BLaER1 (cell line): ENCODE measurements at regions not wholly inside any gene's neighbourhood (a gene's known extent, or its start where the extent isn't known, plus 50 kb on each side); places are given as distances from the start of the nearest gene placed in this dataset.
A peak's percentile ranks its signal among the peaks of the same experiment; 100 is the strongest.

ENCODE experiments used
- H3K27ac ChIP-seq: shearing (Covaris generic); formaldehyde crosslinking; 2 replicates; pipeline ENCODE4 v1.8.1; 2022
- H3K27me3 ChIP-seq: shearing (Covaris generic); formaldehyde crosslinking; 2 replicates; pipeline ENCODE4 v1.8.1; 2022
- H3K36me3 ChIP-seq: shearing (Covaris generic); formaldehyde crosslinking; 2 replicates; pipeline ENCODE4 v1.8.1; 2022
- H3K4me1 ChIP-seq: shearing (Covaris generic); formaldehyde crosslinking; 2 replicates; pipeline ENCODE4 v1.8.1; 2022
- H3K4me2 ChIP-seq: shearing (Covaris generic); formaldehyde crosslinking; 2 replicates; pipeline ENCODE4 v1.8.1; 2022
- H3K4me3 ChIP-seq: shearing (Covaris generic); formaldehyde crosslinking; 2 replicates; pipeline ENCODE4 v1.8.1; 2022
- H3K9ac ChIP-seq: shearing (Covaris generic); formaldehyde crosslinking; 2 replicates; pipeline ENCODE4 v1.8.1; 2022
- H3K9me3 ChIP-seq: shearing (Covaris generic); formaldehyde crosslinking; 2 replicates; pipeline ENCODE4 v1.8.1; 2022
- H4K20me1 ChIP-seq: shearing (Covaris generic); formaldehyde crosslinking; 2 replicates; pipeline ENCODE4 v1.8.1; 2022
- Cebpa-rat ChIP-seq: shearing (Covaris generic); IDR thresholded peaks from 2 replicates; pipeline ENCODE4 v1.8.1; 2022

- TF ChIP-seq Cebpa-rat: no peak
- H4K20me1 ChIP-seq: no peaks in the 10 kb centered on the region
- H3K4me1 ChIP-seq: peaks cover 7% of the 10 kb centered on the region
- no peaks in the 10 kb centered on the region for H3K9me3 ChIP-seq
- no peak overlapping the region for H3K4me2 ChIP-seq
- H3K4me3 ChIP-seq: no peak overlapping the region
- H3K27me3 ChIP-seq: no peaks in the 10 kb centered on the region
- H3K9ac ChIP-seq: no peak overlapping the region
- no peaks in the 10 kb centered on the region for H3K36me3 ChIP-seq
- H3K27ac ChIP-seq: no peak overlapping the region
These were observed 119.4 kb downstream of the RAB11FIP2 start for GRCh38 chr10:117927332-117927731.

DNA sequence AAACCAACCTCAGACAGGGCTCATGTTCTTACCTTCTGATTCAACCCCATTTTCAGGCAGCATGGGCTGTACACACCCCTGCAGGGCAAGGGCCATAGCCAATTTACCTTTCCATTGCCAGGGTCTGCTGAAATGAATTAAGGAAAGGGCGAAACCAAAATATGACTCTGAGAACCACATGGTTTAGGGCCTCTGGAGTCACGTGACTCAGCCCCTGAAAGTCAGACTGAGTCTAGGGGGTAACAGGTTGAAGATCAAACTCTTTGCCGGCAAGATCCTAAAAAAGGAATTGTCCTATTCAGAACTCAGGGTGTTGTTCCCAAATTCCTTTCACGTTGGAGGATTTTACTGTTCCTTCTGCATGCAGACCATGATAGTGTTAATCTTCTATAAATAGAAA, 118.9 kb downstream of the RAB11FIP2 start:
- Histone ChIP-seq H3K4me2 (no peak overlapping the region), H3K27ac (no peak overlapping the region), H3K4me1 (peaks cover 7% of the 10 kb centered on the region), H4K20me1 (no peaks in the 10 kb centered on the region), H3K9me3 (no peaks in the 10 kb centered on the region), H3K36me3 (no peaks in the 10 kb centered on the region), H3K4me3 (no peak overlapping the region), H3K27me3 (no peaks in the 10 kb centered on the region), H3K9ac (no peak overlapping the region)
- no peak for TF ChIP-seq Cebpa-rat

- Histone ChIP-seq H3K9me3 (no peaks in the 10 kb centered on the region), H3K9ac (no peak overlapping the region), H3K36me3 (no peaks in the 10 kb centered on the region), H4K20me1 (no peaks in the 10 kb centered on the region), H3K27me3 (no peaks in the 10 kb centered on the region), H3K27ac (no peak overlapping the region), H3K4me1 (peaks cover 7% of the 10 kb centered on the region), H3K4me2 (no peak overlapping the region), H3K4me3 (no peak overlapping the region)
- no peak for TF ChIP-seq Cebpa-rat
These were observed 118.5 kb downstream of the RAB11FIP2 start for GRCh38 chr10:117928281-117928680.

DNA sequence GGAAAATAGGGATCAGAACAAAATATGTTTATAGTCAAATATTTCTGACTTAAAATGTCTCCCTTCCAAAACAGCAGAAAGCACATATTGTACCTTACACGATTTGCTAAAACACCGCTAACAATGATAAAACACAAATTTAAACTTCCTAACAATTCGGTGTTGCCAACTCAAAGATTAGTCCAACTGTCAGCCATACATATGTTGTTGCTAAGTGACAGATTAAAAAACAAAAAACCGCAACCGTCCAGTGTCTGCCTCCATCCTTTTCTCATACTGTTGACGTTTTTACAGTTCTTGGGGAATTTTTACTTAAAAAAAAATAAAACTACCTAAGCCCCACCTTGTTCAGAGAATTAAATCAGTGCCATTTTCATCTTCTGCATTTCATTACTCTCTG, 118.0 kb downstream of the RAB11FIP2 start:
- H3K27me3 ChIP-seq: no peaks in the 10 kb centered on the region
- H4K20me1 ChIP-seq: no peaks in the 10 kb centered on the region
- no peaks in the 10 kb centered on the region for H3K9me3 ChIP-seq
- no peak for TF ChIP-seq Cebpa-rat
- no peak overlapping the region for H3K4me2 ChIP-seq
- no peak overlapping the region for H3K9ac ChIP-seq
- no peak overlapping the region for H3K4me3 ChIP-seq
- H3K27ac ChIP-seq: no peak overlapping the region
- H3K36me3 ChIP-seq: no peaks in the 10 kb centered on the region
- peaks cover 7% of the 10 kb centered on the region for H3K4me1 ChIP-seq

DNA sequence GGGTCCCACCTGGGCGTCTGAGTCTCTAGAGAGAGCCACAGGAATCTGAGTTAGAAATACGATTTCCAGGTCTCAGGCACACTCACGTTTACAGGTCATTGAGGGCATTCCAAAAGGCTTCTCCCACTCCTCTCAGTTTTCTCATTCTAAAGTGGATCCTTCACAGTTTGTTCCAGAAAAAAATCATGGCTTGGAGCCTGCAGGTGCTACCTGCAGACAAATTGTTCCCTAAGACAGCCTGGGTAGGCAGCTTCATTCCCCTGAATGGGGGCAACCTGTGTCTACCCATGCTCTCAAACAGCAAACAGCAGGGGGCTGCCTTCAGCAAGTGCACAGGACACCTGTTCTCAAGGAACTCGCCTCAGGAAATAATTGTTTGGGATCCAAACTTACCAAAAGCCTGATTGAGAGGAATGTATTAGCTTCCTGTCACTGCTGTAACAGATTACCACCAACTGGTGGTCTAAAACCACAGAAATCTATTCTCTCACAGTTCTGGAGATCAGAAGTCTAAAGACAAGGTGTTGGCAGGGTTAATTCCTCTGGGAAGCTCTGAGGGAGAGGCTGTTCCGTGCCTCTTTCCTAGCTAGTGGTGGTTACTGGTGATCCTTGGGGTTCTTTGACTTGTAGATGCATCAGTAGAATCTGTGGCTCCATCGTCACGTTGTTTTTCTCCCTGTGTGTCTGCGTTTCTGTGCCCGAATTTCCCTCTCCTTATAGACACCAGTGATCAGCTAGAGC, 117.2 kb downstream of the RAB11FIP2 start:
- TF ChIP-seq Cebpa-rat: no peak
- Histone ChIP-seq H3K4me2 (peak overlapping the region; percentile 22; the same call in 1 of the 2 replicates), H3K9ac (no peak overlapping the region)

DNA sequence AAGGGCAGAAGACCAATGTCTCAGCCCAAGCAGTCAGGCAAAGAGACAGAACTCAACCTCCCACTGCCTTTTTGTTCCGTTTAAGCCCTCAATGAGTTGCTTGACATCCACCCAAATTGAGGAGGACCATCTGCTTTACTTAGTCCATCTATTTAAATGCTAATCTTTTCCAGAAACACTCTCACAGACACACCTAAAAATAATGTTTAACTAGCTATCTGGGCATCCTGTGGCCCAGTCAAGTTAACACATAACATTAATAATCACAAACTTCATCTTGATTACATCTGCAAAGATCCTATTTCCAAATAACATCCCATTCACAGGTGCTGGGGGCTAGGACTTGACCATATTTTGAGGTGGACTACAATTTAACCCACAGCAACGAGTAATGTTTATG, 115.7 kb downstream of the RAB11FIP2 start:
- H3K27ac ChIP-seq: no peak overlapping the region
- H3K9me3 ChIP-seq: no peaks in the 10 kb centered on the region
- no peak for TF ChIP-seq Cebpa-rat
- no peak overlapping the region for H3K4me3 ChIP-seq
- no peaks in the 10 kb centered on the region for H4K20me1 ChIP-seq
- H3K9ac ChIP-seq: no peak overlapping the region
- no peaks in the 10 kb centered on the region for H3K27me3 ChIP-seq
- H3K4me2 ChIP-seq: no peak overlapping the region
- H3K36me3 ChIP-seq: no peaks in the 10 kb centered on the region
- H3K4me1 ChIP-seq: peaks cover 7% of the 10 kb centered on the region

More for the DNA sequence above, 117.2 kb downstream of the RAB11FIP2 start:
- Histone ChIP-seq H4K20me1 (no peaks in the 10 kb centered on the region), H3K4me3 (no peak overlapping the region), H3K27me3 (no peaks in the 10 kb centered on the region), H3K9me3 (no peaks in the 10 kb centered on the region), H3K27ac (no peak overlapping the region), H3K4me1 (peaks cover 7% of the 10 kb centered on the region), H3K36me3 (no peaks in the 10 kb centered on the region)

GRCh38 chr10:117933036-117933435, 113.7 kb downstream of the RAB11FIP2 start:
- no peak overlapping the region for H3K27ac ChIP-seq
- H4K20me1 ChIP-seq: no peaks in the 10 kb centered on the region
- no peak for TF ChIP-seq Cebpa-rat
- H3K27me3 ChIP-seq: no peaks in the 10 kb centered on the region
- H3K9me3 ChIP-seq: no peaks in the 10 kb centered on the region
- no peak overlapping the region for H3K9ac ChIP-seq
- no peak overlapping the region for H3K4me3 ChIP-seq
- peaks cover 12% of the 10 kb centered on the region for H3K4me1 ChIP-seq
- no peaks in the 10 kb centered on the region for H3K36me3 ChIP-seq
- H3K4me2 ChIP-seq: no peak overlapping the region

GRCh38 chr10:117934477-117934876, 112.3 kb downstream of the RAB11FIP2 start:
- H3K9me3 ChIP-seq: no peaks in the 10 kb centered on the region
- no peaks in the 10 kb centered on the region for H3K36me3 ChIP-seq
- no peak overlapping the region for H3K4me3 ChIP-seq
- no peak overlapping the region for H3K9ac ChIP-seq
- H3K27me3 ChIP-seq: no peaks in the 10 kb centered on the region
- H3K27ac ChIP-seq: no peak overlapping the region
- H3K4me1 ChIP-seq: peaks cover 16% of the 10 kb centered on the region
- no peak overlapping the region for H3K4me2 ChIP-seq
- no peaks in the 10 kb centered on the region for H4K20me1 ChIP-seq
- TF ChIP-seq Cebpa-rat: no peak

GRCh38 chr10:117936141-117936540, 110.6 kb downstream of the RAB11FIP2 start:
- TF ChIP-seq Cebpa-rat: no peak
- H3K9ac ChIP-seq: no peak overlapping the region
- no peak overlapping the region for H3K4me3 ChIP-seq
- H3K36me3 ChIP-seq: no peaks in the 10 kb centered on the region
- H3K27ac ChIP-seq: no peak overlapping the region
- no peaks in the 10 kb centered on the region for H4K20me1 ChIP-seq
- peaks cover 12% of the 10 kb centered on the region for H3K4me1 ChIP-seq
- no peaks in the 10 kb centered on the region for H3K9me3 ChIP-seq
- no peak overlapping the region for H3K4me2 ChIP-seq
- no peaks in the 10 kb centered on the region for H3K27me3 ChIP-seq

DNA sequence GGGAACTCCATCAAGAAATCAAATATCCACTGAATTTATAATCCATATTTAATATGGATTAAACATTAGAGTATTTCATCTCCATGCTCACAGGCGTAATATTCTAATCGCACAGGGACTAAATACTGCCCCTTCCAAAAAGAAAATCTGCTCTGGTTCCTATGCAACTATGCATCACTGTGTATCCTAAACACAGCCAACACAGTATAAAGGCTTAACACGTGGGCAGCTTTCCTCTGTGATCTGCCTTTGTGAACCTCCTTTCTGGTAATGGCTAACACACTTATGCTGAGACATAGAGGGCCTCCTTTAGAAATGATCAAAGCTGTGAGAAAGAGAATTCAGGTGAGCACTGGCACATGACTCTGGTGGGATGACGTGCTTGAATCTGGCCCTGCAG, 110.2 kb downstream of the RAB11FIP2 start:
- Histone ChIP-seq H4K20me1 (no peaks in the 10 kb centered on the region), H3K36me3 (no peaks in the 10 kb centered on the region), H3K27ac (no peak overlapping the region), H3K27me3 (no peaks in the 10 kb centered on the region), H3K4me1 (peaks cover 12% of the 10 kb centered on the region), H3K9me3 (no peaks in the 10 kb centered on the region), H3K4me2 (no peak overlapping the region), H3K9ac (no peak overlapping the region), H3K4me3 (no peak overlapping the region)
- TF ChIP-seq Cebpa-rat: no peak

DNA sequence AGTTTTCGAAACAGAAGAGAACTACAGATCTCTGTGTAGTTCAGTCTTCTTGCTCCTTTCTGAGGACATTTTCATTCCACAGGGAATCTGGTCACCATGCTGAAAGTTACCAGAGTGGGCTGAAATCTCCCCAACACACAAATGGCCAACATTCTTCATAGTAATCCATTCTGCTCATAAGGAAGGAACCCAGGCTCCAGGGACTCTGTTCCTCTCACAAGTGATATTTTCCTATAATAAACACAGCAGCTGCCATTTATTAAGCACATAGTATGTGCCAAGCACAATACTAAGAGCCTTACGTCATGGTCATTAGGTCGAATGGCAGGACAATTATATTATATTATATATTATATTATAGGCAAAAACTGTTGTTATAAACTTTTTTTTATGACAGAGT, 109.8 kb downstream of the RAB11FIP2 start:
- Histone ChIP-seq H3K27me3 (no peaks in the 10 kb centered on the region), H3K27ac (no peak overlapping the region), H3K9ac (no peak overlapping the region), H3K36me3 (no peaks in the 10 kb centered on the region), H3K4me3 (no peak overlapping the region), H3K9me3 (no peaks in the 10 kb centered on the region), H3K4me2 (no peak overlapping the region), H3K4me1 (peaks cover 12% of the 10 kb centered on the region), H4K20me1 (no peaks in the 10 kb centered on the region)
- TF ChIP-seq Cebpa-rat: no peak
